Progenitor cell of endocrine pancreas (in vitro differentiated cells): ENCODE measurements at regions not wholly inside any gene's neighbourhood (a gene's known extent, or its start where the extent isn't known, plus 50 kb on each side); places are given as distances from the start of the nearest gene placed in this dataset.
"Not testable (repeated sequence)": the region's sequence is repeated elsewhere in the genome, so short reads cannot be mapped to it uniquely, and the experiment has no call there.

Experiments used
- DNase-seq: peaks from one replicate; pipeline ENCODE4 v3.0.0; 2021; ENCODE audit warnings: low spot score; ENCODE audit not compliant: unreplicated experiment
- H3K27ac Mint-ChIP-seq: 2 replicates; pipeline ENCODE4 v1.8.0; 2021; ENCODE audit warnings: mild to moderate bottlenecking, moderate library complexity, mixed read lengths
- H3K27me3 Mint-ChIP-seq: 2 replicates; pipeline ENCODE4 v1.8.0; 2021; ENCODE audit warnings: mixed read lengths
- H3K36me3 Mint-ChIP-seq: 2 replicates; pipeline ENCODE4 v1.8.0; 2022; ENCODE audit warnings: mixed read lengths; ENCODE audit not compliant: insufficient read depth
- H3K4me1 Mint-ChIP-seq: 2 replicates; pipeline ENCODE4 v1.8.0; 2021; ENCODE audit warnings: low read depth, mixed read lengths
- H3K4me3 Mint-ChIP-seq: 2 replicates; pipeline ENCODE4 v1.8.0; 2021; ENCODE audit warnings: low read depth, mild to moderate bottlenecking, moderate library complexity, mixed read lengths
- H3K9me3 Mint-ChIP-seq: 2 replicates; pipeline ENCODE4 v1.8.0; 2021; ENCODE audit warnings: low read depth, mixed read lengths
- CTCF ChIP-seq: fragments of 200-600 bp; sonication (generic); IDR thresholded peaks from one replicate; pipeline ENCODE4 v1.5.0; 2021; ENCODE audit warnings: antibody characterized with exemption, mild to moderate bottlenecking; ENCODE audit not compliant: unreplicated experiment

GRCh38 chr9:29245351-29245750 lies 1672.1 kb upstream of the C9orf72 start:
- no peak for DNase-seq
- Mint-ChIP-seq H3K27me3 (no peaks in the 10 kb centered on the region), H3K4me3 (no peak overlapping the region), H3K9me3 (no peaks in the 10 kb centered on the region), H3K4me1 (no peaks in the 10 kb centered on the region), H3K27ac (no peak overlapping the region), H3K36me3 (no peaks in the 10 kb centered on the region)
- no peak for TF ChIP-seq CTCF

GRCh38 chr9:29270400-29270799 lies 1697.1 kb upstream of the C9orf72 start:
- not testable (repeated sequence) for H3K4me1 Mint-ChIP-seq, H3K36me3 Mint-ChIP-seq, H3K27me3 Mint-ChIP-seq, H3K4me3 Mint-ChIP-seq, DNase-seq, H3K9me3 Mint-ChIP-seq, H3K27ac Mint-ChIP-seq

- Mint-ChIP-seq H3K27ac (no peak overlapping the region), H3K9me3 (no peaks in the 10 kb centered on the region), H3K36me3 (no peaks in the 10 kb centered on the region), H3K4me1 (peaks cover 3% of the 10 kb centered on the region), H3K27me3 (no peaks in the 10 kb centered on the region), H3K4me3 (no peak overlapping the region)
- no peak for TF ChIP-seq CTCF
- no peak for DNase-seq
Observed at GRCh38 chr9:29282121-29282520, 1708.8 kb upstream of the C9orf72 start.

GRCh38 chr9:29285818-29286217 lies 1712.5 kb upstream of the C9orf72 start:
- TF ChIP-seq CTCF: no peak
- no peak overlapping the region for H3K27ac Mint-ChIP-seq
- no peaks in the 10 kb centered on the region for H3K9me3 Mint-ChIP-seq
- H3K27me3 Mint-ChIP-seq: no peaks in the 10 kb centered on the region
- no peak overlapping the region for H3K4me3 Mint-ChIP-seq
- DNase-seq: no peak
- H3K36me3 Mint-ChIP-seq: no peaks in the 10 kb centered on the region
- peaks cover 3% of the 10 kb centered on the region for H3K4me1 Mint-ChIP-seq

- Mint-ChIP-seq H3K27ac (no peak overlapping the region), H3K4me1 (no peaks in the 10 kb centered on the region), H3K4me3 (no peak overlapping the region), H3K27me3 (no peaks in the 10 kb centered on the region), H3K36me3 (no peaks in the 10 kb centered on the region), H3K9me3 (peaks cover 16% of the 10 kb centered on the region)
- no peak for DNase-seq
- no peak for TF ChIP-seq CTCF
Observed at GRCh38 chr9:29289365-29289764, 1716.1 kb upstream of the C9orf72 start.

GRCh38 chr9:29290516-29290915 lies 1717.2 kb upstream of the C9orf72 start:
- peaks cover 21% of the 10 kb centered on the region for H3K9me3 Mint-ChIP-seq

More at GRCh38 chr9:29290516-29290915, 1717.2 kb upstream of the C9orf72 start:
- H3K27ac Mint-ChIP-seq: no peak overlapping the region
- DNase-seq: no peak
- H3K4me3 Mint-ChIP-seq: no peak overlapping the region
- no peaks in the 10 kb centered on the region for H3K4me1 Mint-ChIP-seq
- H3K27me3 Mint-ChIP-seq: no peaks in the 10 kb centered on the region
- H3K36me3 Mint-ChIP-seq: no peaks in the 10 kb centered on the region
- TF ChIP-seq CTCF: no peak
